ENCODE measurements at regions not wholly inside any gene's neighbourhood (a gene's known extent, or its start where the extent isn't known, plus 50 kb on each side); places are given as distances from the start of the nearest gene placed in this dataset.
"Not testable (repeated sequence)": the region's sequence is repeated elsewhere in the genome, so short reads cannot be mapped to it uniquely, and the experiment has no call there.

GRCh38 chr20:40056171-40056570, 632.9 kb downstream of the MAFB start:
- DNase-seq (ENCODE audit: low read depth): no peak

- DNase-seq (ENCODE audit: low read depth): no peak
These were observed 633.3 kb downstream of the MAFB start for GRCh38 chr20:40055711-40056110.

DNA sequence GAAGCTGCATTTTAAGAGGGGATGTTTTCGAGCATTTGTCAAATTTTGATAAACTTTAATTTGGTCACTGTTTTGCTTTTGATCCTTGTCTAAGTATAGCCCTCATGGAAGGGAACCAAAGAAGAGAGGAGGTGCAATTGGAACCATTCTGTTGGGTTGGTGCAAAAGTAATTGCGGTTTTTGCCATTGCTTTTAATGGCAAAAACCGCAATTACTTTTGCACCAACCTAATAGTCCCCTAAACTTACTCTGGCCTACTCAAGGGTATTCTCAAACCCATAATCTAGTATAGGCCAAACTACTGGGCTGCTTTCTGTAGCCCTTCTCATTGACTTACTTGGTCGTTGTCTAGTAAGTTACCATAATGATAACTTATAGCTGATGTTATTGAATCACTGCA, 634.7 kb downstream of the MAFB start:
- DNase-seq (ENCODE audit: low read depth): no peak

DNA sequence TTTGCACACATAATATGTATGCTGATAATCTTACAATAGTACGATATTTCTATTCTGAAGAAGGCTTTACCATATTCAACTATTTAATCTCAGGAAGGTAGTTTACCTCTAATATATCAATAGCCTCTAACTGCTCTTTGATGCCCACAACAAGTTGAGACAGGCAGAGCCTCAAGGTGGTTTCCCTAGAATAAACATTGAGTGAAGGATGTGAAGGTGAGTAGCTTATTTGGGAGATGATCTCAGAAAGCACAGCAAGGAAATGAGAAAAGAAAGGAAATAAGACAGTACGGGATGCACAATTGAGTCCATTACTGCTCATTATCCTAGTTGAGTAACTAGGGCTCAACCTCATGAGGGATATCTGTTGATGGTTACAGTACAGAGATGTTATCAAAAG, 638.4 kb downstream of the MAFB start:
- no peak for DNase-seq (ENCODE audit: low read depth)

DNA sequence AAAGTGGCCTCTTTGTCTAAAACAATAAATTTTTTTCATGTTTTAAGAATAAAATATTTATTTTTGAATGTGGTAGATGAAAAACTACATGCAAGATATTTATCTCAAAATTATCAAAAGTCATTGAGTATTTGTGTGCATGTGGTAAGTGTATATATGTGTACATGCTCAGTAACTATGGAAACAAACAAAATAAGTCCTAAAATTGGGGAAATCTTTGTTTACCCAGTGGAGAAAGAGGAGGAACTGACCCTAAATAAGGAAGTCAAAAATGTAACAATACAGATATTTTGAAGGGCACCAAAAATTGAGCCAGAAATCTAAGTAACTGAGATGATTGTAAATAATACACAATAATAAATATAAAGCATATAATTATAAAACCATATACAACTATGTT, 639.2 kb downstream of the MAFB start:
- DNase-seq (ENCODE audit: low read depth): no peak

- peak; percentile 3 for DNase-seq (ENCODE audit: low read depth)
These were observed 642.3 kb downstream of the MAFB start for GRCh38 chr20:40046703-40047102.

DNA sequence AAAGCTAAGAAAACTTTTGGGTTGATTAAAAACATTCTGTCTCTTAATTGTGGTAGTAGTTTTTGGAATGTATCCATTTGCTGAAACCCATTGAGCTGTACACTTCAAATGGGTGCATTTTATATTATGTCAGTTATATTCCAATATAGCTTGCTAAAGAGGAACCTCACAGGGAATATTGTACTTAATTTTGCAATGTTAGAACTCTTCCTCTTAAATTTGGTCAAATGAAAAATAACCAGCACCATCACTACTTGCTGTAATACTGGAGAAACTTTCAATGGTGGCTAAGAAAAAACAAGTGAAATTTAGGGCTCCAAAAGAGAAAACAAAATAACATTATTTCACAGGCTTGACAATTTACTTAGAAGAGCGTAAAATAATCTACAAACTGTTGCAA, 651.5 kb downstream of the MAFB start:
- no peak for DNase-seq (ENCODE audit: low read depth)

GRCh38 chr20:40029589-40029988, 659.4 kb downstream of the MAFB start:
- no peak for DNase-seq (ENCODE audit: low read depth)

GRCh38 chr20:40019510-40019909, 669.5 kb downstream of the MAFB start:
- DNase-seq (ENCODE audit: low read depth): no peak

DNA sequence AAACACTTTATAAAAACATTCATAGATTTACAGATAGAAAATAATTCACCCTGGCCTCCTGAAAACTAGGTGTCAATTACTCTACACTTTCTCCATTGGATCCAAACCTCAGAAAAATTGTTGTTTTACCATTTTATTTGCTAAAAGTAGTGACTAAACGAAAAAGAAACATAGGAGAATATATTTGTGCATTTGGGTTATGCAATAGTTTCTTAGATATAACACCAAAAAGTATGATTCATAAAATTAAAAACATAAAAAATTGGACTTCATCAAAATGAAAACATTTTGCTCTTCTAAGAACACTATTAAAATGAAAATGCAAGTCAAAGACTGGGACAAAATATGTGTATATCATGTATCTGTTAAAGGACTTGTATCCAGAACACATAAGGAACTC, 671.3 kb downstream of the MAFB start:
- no peak for DNase-seq (ENCODE audit: low read depth)

DNA sequence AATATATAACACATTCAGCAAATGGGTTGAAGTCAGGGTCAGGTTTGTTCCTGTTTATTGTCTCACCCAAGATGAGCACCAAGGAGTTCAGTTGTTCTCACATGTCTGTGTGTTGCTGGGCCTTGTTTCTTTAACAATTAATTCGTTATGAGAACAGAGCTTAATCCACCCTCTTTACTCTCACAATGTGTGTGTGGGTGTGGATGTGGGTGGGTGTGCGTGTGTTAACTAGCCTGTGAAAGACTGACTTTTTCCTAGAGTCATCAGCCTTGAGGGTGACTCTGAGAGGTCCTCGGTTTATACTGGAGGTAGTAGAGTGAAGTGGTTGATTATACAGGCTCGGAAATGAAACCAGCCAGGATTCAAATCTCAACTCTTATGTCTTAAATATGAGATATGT, 672.1 kb downstream of the MAFB start:
- DNase-seq (ENCODE audit: low read depth): no peak

DNA sequence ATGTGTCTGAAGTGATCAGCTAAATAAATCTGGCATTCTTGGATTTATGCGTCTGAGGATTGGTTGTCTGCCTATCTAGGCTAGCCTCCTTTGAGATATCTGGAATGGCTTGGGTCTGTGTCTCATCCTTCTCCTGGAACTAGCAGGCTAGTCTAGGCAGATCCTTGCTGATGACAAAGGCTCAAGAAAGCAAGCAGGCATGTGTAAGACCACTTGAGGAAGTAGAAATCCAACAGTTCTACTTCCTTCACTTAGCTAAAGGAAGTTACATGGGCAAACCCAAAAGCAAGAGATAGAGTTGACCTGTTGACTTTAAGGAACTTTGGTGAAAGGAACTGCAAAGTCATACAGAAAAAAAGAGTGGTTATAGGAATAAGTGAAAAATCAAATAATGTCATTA, 672.6 kb downstream of the MAFB start:
- no peak for DNase-seq (ENCODE audit: low read depth)

DNA sequence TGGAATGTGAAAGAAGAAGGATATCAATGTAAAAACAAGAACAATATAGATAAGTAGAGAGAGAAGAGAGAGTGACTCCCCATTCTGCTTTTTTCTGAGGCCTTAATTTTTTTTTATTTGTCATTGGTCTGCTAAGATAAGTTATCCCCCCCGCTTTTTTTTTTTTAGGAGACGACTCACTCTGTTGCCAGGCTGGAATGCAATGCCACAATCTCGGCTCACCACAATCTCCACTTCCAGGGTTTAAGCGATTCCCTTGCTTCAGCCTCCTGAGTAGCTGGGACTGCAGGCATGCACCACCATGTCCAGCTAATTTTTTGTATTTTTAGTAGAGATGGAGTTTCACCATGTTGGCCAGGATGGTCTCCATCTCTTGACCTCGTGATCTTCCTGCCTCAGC, 677.0 kb downstream of the MAFB start:
- DNase-seq (ENCODE audit: low read depth): not testable (repeated sequence)

GRCh38 chr20:40010483-40010882, 678.6 kb downstream of the MAFB start:
- no peak for DNase-seq (ENCODE audit: low read depth)

DNA sequence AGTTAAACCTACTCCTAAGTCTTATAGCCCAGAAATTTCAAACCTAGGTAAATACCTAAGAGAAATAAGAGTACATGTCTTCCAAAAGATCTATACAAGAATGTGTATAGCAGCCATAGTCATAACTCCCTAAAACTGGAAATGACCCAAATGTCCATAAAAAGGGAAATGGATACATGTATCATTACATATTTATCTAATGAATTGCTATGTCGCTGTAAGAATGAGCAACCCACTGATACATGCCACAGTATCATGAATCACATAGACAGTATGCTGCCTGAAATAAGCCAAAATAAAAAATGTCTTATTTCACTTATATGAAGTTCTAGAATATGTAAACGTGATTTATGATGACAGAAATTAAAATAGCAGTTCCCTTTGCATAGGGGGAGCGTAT, 679.5 kb downstream of the MAFB start:
- peak; percentile 24 for DNase-seq (ENCODE audit: low read depth)

DNA sequence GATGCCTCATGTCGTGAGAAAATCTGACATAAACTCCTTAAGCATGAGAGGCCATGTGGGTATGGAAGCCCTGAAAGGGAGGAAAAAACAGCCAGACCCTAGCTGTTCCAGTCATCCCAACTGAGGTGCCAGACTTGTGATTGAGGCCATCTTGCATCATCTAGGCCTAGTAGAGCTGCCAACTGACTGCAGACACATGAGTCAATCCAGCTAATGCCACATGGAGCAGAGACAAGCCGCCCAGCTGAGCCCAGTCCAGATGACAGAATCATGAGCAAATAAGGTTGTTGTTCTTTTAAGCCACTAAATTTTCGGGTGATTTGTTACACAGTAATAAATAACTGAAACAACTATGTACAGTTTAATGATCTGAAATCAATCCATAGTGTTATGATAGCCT, 680.9 kb downstream of the MAFB start:
- DNase-seq (ENCODE audit: low read depth): peak; percentile 48

GRCh38 chr20:40006168-40006860, 682.7 kb downstream of the MAFB start:
- DNase-seq (ENCODE audit: low read depth): no peak

DNA sequence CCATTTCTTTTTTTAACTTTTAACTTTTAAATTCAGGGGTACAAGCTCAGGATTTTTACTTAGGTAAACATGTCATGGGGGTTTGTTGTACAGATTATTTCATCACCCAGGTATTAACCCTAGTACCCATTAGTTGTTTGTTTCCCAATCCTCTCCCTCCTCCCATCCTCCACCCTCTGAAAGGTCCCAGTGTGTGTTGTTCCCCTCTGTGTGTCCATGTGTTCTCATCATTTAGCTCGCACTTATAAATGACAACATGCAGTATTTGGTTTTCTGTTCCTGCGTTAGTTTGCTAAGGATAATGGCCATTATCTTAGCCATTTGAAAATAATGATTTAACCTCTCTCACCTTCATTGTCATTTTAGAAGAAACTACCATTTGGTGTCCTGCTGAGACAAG, 684.9 kb downstream of the MAFB start:
- not testable (repeated sequence) for DNase-seq (ENCODE audit: low read depth)

- DNase-seq (ENCODE audit: low read depth): no peak
These were observed 695.3 kb downstream of the MAFB start for GRCh38 chr20:39993742-39994141.

DNA sequence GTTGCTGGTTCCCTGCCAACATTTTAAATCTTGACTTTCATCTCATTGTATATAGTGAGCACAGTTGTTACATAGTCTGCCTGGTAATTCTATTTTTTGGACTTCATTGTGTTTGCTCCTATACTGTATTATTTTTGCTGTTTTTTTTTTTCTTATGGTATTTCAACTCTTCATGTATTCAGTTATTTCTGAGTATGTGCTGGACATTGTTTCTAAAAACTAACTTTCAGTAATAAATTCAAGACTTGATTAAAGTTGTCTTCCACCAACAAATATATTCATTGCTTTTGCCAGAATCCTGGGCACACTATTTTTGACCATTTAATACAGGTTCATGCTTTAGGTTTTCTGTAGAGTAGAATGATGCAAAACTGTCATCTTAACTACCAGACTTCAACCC, 698.3 kb downstream of the MAFB start:
- no peak for DNase-seq (ENCODE audit: low read depth)

GRCh38 chr20:39988991-39989390, 700.0 kb downstream of the MAFB start:
- no peak for DNase-seq (ENCODE audit: low read depth)

- DNase-seq (ENCODE audit: low read depth): peak; percentile 62
These were observed 702.7 kb downstream of the MAFB start for GRCh38 chr20:39986173-39986904.

DNA sequence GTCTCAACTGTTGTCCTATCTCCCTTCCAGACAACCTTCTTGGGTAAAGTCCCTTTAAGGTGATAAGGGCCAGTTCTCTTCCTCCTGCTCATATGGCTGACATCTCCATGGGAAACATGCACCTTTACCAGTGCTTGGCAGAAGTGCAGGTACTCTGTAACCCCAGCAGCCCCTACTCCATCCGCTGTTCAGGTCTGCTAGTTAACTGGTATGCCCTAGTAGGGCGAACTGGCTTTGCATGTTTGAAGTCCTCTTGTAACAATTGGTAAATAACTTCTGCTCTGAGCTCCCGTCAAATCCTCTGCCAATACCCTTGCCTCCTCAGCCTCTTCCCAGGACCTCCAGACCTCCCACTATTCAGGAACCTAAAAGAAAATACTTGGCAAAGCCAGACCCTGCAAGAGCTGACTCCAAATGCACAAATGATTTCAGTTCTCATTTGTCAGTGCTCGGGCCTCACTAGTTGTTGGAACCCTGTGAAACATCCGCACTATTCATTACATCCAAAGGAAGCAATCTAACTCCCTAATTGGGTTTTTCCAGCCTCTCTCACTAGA, 703.7 kb downstream of the MAFB start:
- no peak for DNase-seq (ENCODE audit: low read depth)

DNA sequence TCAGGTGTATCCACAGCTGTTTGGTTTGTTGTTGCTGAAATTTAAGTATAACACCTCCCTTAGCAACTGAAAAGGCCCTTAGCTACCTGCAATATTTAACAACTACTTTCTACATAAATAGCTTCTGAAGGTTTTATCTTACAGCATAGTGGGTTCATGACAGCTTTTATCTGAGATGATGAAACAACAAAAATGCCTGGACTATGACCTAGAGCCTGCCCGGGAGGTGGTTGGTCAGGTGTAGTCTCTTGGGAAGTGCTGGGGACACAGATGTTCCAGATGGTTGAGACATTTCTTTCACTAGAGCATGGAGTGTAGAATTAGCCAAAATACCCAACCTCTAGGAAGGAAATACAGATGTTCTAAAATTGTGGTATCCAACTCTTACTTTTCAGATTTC, 705.4 kb downstream of the MAFB start:
- DNase-seq (ENCODE audit: low read depth): no peak

All from stromal cell of bone marrow (primary cell).